GM12892 (cell line): ENCODE measurements at regions not wholly inside any gene's neighbourhood (a gene's known extent, or its start where the extent isn't known, plus 50 kb on each side); places are given as distances from the start of the nearest gene placed in this dataset.

Experiments
- POLR2AphosphoS5 ChIP-seq: IDR thresholded peaks from 2 replicates; pipeline ENCODE4 v1.6.1; 2011; ENCODE audit warnings: low read depth, low read length, control low read depth
- TAF1 ChIP-seq: IDR thresholded peaks from 2 replicates; pipeline ENCODE4 v1.6.1; 2011; ENCODE audit warnings: low read depth, mild to moderate bottlenecking, control low read depth, low read length, borderline replicate concordance

DNA sequence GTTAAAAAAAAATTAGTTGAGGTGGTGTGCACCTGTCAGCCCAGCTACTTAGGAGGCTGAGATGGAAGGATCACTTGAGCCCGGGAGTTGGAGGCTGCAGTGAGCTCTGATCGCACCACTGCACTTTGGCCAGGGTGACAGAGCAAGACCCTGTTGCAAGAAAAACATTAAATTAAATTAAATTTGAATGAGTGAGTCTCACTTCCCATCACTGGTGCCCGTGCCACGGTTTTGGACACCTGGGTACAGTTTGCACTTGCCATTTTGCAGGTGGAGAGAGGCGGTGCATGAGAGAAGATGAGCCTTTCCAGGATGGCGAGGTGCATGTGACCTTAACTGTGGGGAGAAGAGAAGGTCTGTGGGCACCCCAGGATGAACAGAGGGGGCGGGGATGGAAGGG is 60.3 kb upstream of the ZNF536 start:
- TF ChIP-seq TAF1 (no peak), POLR2AphosphoS5 (no peak)
